ENCODE measurements at regions not wholly inside any gene's neighbourhood (a gene's known extent, or its start where the extent isn't known, plus 50 kb on each side); places are given as distances from the start of the nearest gene placed in this dataset.

- TF ChIP-seq POLR2A (IDR thresholded peaks at IDR 0.05) (no peak), POLR2AphosphoS5 (IDR thresholded peaks at IDR 0.05) (no peak), CTCF (IDR thresholded peaks at IDR 0.05) (no peak)
Observed at GRCh38 chr1:188489336-188490112, 1660.8 kb downstream of the PLA2G4A start.

Measured in sigmoid colon (tissue), 4 donors.